Upper lobe of left lung (tissue), 6 donors: ENCODE measurements at regions not wholly inside any gene's neighbourhood (a gene's known extent, or its start where the extent isn't known, plus 50 kb on each side); places are given as distances from the start of the nearest gene placed in this dataset.
A peak's percentile ranks its signal among the peaks of the same experiment; 100 is the strongest.

Experiments
- ATAC-seq, 2 donors: fragments of 200-7000 bp; cut with Tn5 transposase; one replicate each; pipeline ENCODE4 v1.9.1; 2022; ENCODE audit warnings: mild to moderate bottlenecking in 2 of 2, moderate library complexity in 2 of 2; ENCODE audit not compliant: low FRiP score in 2 of 2
- DNase-seq, 2 donors: peaks; one replicate each; pipeline ENCODE4 v3.0.0-alpha.2; 2019 to 2020
- H3K27ac ChIP-seq, 4 donors: fragments of 200-600 bp; sonication (generic); one replicate each; pipeline ENCODE4 v1.5.1; 2016 to 2019
- H3K27me3 ChIP-seq, 4 donors: fragments of 200-600 bp; sonication (generic); one replicate each; pipeline ENCODE4 v1.5.1; 2017 to 2019
- H3K36me3 ChIP-seq, 4 donors: fragments of 200-600 bp; sonication (generic); one replicate each; pipeline ENCODE4 v1.5.1; 2016 to 2019
- H3K4me1 ChIP-seq, 4 donors: fragments of 200-600 bp; sonication (generic); one replicate each; pipeline ENCODE4 v1.5.1; 2018 to 2019
- H3K4me3 ChIP-seq, 4 donors: fragments of 200-600 bp; sonication (generic); one replicate each; pipeline ENCODE4 v1.5.1; 2017 to 2019; ENCODE audit warnings: mild to moderate bottlenecking in 2 of 4, moderate library complexity in 1 of 4
- H3K9me3 ChIP-seq, 4 donors: fragments of 200-600 bp; sonication (generic); one replicate each; pipeline ENCODE4 v1.5.1; 2018 to 2019
- EP300 ChIP-seq, 4 donors: sonication (generic); formaldehyde crosslinking; IDR thresholded peaks; one replicate each; pipeline ENCODE4 v1.5.1; 2017; ENCODE audit warnings: antibody characterized with exemption in 4 of 4, control low read depth in 2 of 4
- POLR2A ChIP-seq, 4 donors: fragments of 450-650 bp; IDR thresholded peaks; one replicate each; pipeline ENCODE4 v1.5.1; 2016 to 2017; ENCODE audit warnings: antibody characterized with exemption in 4 of 4, mild to moderate bottlenecking in 2 of 4
- POLR2AphosphoS5 ChIP-seq, 2 donors: sonication (generic); formaldehyde crosslinking; IDR thresholded peaks; one replicate each; pipeline ENCODE4 v1.5.1; 2017; ENCODE audit warnings: antibody characterized with exemption in 2 of 2
- WGBS, 2 donors: methylation state at CpG; one replicate each; pipeline ENCODE4 v1.1.5; 2017 to 2018; 5-methylcytosine and 5-hydroxymethylcytosine counted together
- TF ChIP-seq, protein P1 (sequence below), 6 experiments: fragments of 450-650 bp in 4 of 6; fragments of 200-600 bp in 2 of 6; sonication (generic) in 2 of 6; IDR thresholded peaks; one replicate each; pipeline ENCODE4 v1.5.1; 2016 to 2019; ENCODE audit warnings: antibody characterized with exemption in 6 of 6
- donor health status: DM: no; HTN: no; CAD: no; lungs with moderate emphysema.
- donor health status: DM: no; HTN: yes; CAD: no; lungs with severe emphysema.

DNA sequence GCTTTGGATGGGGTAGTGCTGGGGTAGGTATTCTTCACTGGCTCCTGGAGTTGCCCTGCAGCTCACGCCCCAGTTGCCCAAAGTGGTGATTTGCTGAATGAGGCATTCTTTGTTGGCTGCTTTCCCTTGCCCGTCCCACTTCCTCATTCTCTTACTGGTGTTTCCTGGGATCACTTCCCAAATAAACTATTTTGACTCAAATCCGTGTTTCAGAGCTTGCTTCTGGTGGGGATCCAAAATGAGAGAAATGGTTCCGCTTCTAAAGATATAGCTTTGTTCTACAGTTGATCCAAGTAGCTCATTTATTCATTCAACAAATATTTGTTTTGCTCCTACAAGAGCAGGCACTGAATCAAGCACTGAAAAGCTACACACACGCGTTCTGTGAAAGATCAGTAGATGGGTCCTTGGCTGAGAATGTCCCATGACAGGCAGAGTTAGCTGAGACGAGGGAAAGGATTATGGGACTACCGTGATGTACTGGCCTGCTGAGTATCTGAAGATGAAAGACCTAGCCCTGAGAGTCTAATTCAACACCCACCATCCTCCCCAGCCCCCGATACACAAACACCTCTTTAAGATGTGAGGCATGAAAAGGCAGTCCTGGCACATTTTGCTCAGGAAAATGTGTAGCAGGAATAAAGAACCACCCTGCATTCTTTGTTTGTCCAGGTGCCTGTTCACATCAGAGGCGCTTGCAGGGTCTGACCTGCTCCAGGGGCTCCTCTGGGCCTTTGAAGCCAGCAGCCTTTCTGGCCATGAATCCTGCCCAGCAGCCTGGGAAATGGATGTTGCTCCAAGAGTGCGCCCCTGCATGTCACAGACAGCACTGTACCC, 143.1 kb upstream of the RANBP3L start:
- Histone ChIP-seq H3K4me3 (no peak overlapping the region), H3K4me1 (peaks cover 0 to 11% (median 7%) of the 10 kb centered on the region in 4 donors), H3K27me3 (no peaks in the 10 kb centered on the region), H3K27ac (peak overlapping the region in 1 of 4 donors; percentile 3), H3K36me3 (no peaks in the 10 kb centered on the region), H3K9me3 (no peaks in the 10 kb centered on the region)
- ATAC-seq, result peak in 1 of 2 donors; percentile 69
- TF ChIP-seq EP300 (IDR thresholded peaks at IDR 0.05) (no peak), POLR2AphosphoS5 (IDR thresholded peaks at IDR 0.05) (no peak), POLR2A (IDR thresholded peaks at IDR 0.05) (no peak)
- TF ChIP-seq, protein P1, sequence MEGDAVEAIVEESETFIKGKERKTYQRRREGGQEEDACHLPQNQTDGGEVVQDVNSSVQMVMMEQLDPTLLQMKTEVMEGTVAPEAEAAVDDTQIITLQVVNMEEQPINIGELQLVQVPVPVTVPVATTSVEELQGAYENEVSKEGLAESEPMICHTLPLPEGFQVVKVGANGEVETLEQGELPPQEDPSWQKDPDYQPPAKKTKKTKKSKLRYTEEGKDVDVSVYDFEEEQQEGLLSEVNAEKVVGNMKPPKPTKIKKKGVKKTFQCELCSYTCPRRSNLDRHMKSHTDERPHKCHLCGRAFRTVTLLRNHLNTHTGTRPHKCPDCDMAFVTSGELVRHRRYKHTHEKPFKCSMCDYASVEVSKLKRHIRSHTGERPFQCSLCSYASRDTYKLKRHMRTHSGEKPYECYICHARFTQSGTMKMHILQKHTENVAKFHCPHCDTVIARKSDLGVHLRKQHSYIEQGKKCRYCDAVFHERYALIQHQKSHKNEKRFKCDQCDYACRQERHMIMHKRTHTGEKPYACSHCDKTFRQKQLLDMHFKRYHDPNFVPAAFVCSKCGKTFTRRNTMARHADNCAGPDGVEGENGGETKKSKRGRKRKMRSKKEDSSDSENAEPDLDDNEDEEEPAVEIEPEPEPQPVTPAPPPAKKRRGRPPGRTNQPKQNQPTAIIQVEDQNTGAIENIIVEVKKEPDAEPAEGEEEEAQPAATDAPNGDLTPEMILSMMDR (IDR thresholded peaks at IDR 0.05), result no peak
- 46 to 49% methylated on average over 9 to 11 of the region's 11 CpGs for WGBS, 2 donors
- DNase-seq, result peak in 1 of 2 donors; percentile 61

DNA sequence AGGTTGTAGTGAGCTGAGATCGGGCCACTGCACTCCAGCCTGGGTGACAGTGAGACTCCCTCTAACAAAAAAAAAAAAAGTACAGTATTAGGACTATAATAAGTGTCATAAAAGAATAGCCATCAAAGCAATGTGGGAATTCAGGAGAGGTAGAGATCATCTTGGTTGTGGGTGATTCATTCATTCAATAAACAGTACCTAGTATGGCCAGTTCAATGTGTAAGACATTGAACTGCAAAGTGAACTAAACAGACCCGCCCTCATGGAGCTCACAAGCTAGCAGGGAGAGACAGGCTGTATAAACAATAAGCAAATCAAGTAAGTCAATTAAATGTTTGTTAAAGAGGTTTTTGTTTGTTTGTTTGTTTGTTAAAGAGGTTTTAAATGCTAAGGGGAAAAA, 146.1 kb upstream of the RANBP3L start:
- DNase-seq (no peak), ATAC-seq (no peak)
- Histone ChIP-seq H3K4me3 (no peak overlapping the region), H3K27me3 (no peaks in the 10 kb centered on the region), H3K9me3 (no peaks in the 10 kb centered on the region), H3K27ac (no peak overlapping the region), H3K36me3 (no peaks in the 10 kb centered on the region), H3K4me1 (peaks cover 0 to 11% (median 7%) of the 10 kb centered on the region in 4 donors)
- TF ChIP-seq POLR2AphosphoS5 (IDR thresholded peaks at IDR 0.05) (no peak), EP300 (IDR thresholded peaks at IDR 0.05) (no peak), POLR2A (IDR thresholded peaks at IDR 0.05) (no peak)
- TF ChIP-seq, protein P1 (IDR thresholded peaks at IDR 0.05), result no peak
- WGBS, 2 donors, result 85 to 93% methylated on average over 2 of the region's 2 CpGs

DNA sequence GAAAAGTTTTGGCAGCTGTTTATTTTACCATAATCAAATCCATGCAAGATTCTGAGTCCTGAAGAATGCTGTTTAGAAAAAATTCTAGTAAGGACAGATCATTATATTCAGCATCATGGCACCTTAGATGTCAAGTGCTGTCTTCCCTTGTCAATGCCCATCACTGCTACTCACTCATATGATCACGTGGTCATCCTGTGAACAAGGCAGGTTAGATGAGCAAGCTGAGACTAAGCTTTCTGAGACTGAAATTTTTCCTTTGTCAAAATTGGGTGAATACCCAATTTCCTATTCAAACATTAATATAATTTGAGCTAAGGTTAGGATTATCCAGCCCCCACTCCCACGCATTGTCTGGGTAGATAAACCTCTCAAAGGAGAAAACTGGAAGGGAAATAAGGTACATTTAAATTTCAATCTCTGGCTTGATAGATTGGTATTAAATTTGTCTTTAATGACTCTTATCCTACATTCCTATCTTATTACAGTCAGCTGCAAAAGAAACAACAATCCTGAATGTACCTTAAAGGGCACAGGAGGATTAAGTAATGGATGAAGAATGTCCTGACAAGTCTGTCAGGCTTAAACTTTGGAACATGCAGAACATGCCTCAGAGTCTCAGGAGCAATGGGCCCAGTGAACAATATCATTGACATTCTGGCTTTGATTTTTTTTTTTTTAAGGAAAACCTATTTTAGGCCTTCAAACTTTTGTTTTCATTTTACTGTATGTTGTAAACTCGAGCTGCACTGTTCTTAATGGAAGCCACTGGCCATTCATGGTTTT, 148.7 kb upstream of the RANBP3L start:
- WGBS, 2 donors, result 78 to 83% methylated on average over 3 of the region's 3 CpGs
- DNase-seq (no peak), ATAC-seq (no peak)
- Histone ChIP-seq H3K4me3 (no peak overlapping the region), H3K27ac (no peak overlapping the region), H3K4me1 (no peaks in the 10 kb centered on the region), H3K9me3 (no peaks in the 10 kb centered on the region), H3K36me3 (no peaks in the 10 kb centered on the region), H3K27me3 (no peaks in the 10 kb centered on the region)
- TF ChIP-seq EP300 (IDR thresholded peaks at IDR 0.05) (no peak), POLR2AphosphoS5 (IDR thresholded peaks at IDR 0.05) (no peak), POLR2A (IDR thresholded peaks at IDR 0.05) (no peak)
- TF ChIP-seq, protein P1 (IDR thresholded peaks at IDR 0.05), result no peak

DNA sequence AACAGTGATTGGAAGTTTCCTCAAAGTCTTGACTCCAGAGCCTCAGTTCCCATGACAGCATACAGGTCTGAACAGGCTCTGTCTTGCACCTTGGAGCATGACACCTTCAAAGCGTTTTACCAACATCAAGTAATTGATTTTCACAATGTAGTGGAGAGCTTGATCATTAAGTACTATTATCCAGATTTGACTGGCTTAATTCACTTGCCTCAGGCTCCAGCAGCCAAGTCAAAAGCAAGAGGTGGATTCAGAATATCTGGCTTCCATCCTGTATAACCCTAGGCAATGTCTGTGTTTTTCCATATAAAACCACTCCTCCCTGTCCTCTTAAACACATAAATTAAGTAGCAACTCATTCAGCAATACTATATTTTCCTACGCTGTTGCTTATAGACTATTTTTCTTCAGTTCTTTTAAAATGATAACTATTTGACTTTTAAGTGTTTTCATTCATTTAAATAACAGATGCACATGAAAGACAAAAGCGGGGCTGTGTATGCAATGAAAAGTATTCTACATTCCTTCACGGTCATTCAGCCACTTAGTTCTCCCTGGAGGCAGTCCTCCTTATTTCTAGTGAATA, 150.8 kb upstream of the RANBP3L start:
- DNase-seq (no peak), ATAC-seq (no peak)
- TF ChIP-seq POLR2AphosphoS5 (IDR thresholded peaks at IDR 0.05) (no peak), POLR2A (IDR thresholded peaks at IDR 0.05) (no peak), EP300 (IDR thresholded peaks at IDR 0.05) (no peak)
- TF ChIP-seq, protein P1 (IDR thresholded peaks at IDR 0.05), result no peak
- H3K4me1 ChIP-seq, result no peaks in the 10 kb centered on the region
- no peak overlapping the region for H3K4me3 ChIP-seq
- 85 to 90% methylated on average over 4 of the region's 4 CpGs for WGBS, 2 donors
- H3K27me3 ChIP-seq, result no peaks in the 10 kb centered on the region
- no peaks in the 10 kb centered on the region for H3K36me3 ChIP-seq
- H3K27ac ChIP-seq, result no peak overlapping the region
- H3K9me3 ChIP-seq, result no peaks in the 10 kb centered on the region
